Astrocyte (in vitro differentiated cells and primary cell): ENCODE measurements at regions not wholly inside any gene's neighbourhood (a gene's known extent, or its start where the extent isn't known, plus 50 kb on each side); places are given as distances from the start of the nearest gene placed in this dataset.

Experiments used
- DNase-seq: peaks from one replicate; pipeline ENCODE4 v3.0.0-alpha.2; 2010; ENCODE audit warnings: low read depth
- FAIRE-seq: peaks from 2 replicates; lab custom pipeline; 2011; peaks lifted over from hg19 to GRCh38; lab: Jason Lieb, UNC
- H2AFZ ChIP-seq: 2 replicates; pipeline ENCODE4 v1.6.0; 2012; ENCODE audit warnings: low read depth, low read length, inconsistent platforms
- H3K27ac ChIP-seq: 2 replicates; pipeline ENCODE4 v1.5.1; 2011; ENCODE audit warnings: low read depth, low read length, inconsistent platforms
- H3K27me3 ChIP-seq: 2 replicates; pipeline ENCODE4 v1.6.0; 2011; ENCODE audit warnings: low read length, inconsistent platforms; ENCODE audit not compliant: insufficient read depth
- H3K36me3 ChIP-seq: 2 replicates; pipeline ENCODE4 v1.5.1; 2011; ENCODE audit warnings: low read length, inconsistent platforms; ENCODE audit not compliant: insufficient read depth
- H3K4me1 ChIP-seq: 2 replicates; pipeline ENCODE4 v1.5.1; 2011; ENCODE audit warnings: low read length, inconsistent platforms; ENCODE audit not compliant: insufficient read depth
- H3K4me2 ChIP-seq: 2 replicates; pipeline ENCODE4 v1.6.0; 2012; ENCODE audit warnings: low read length, inconsistent platforms
- H3K4me3 ChIP-seq: 2 replicates; pipeline ENCODE4 v1.5.1; 2011; ENCODE audit warnings: low read depth, mild to moderate bottlenecking, low read length, inconsistent platforms; ENCODE audit not compliant: insufficient read depth
- H3K79me2 ChIP-seq: 2 replicates; pipeline ENCODE4 v1.6.0; 2012; ENCODE audit warnings: mild to moderate bottlenecking, low read length, inconsistent platforms; ENCODE audit not compliant: insufficient read depth
- H3K9ac ChIP-seq: 2 replicates; pipeline ENCODE4 v1.6.0; 2012; ENCODE audit warnings: mild to moderate bottlenecking, low read length, inconsistent platforms
- H3K9me3 ChIP-seq: 2 replicates; pipeline ENCODE4 v1.5.1; 2012; ENCODE audit warnings: low read depth, mild to moderate bottlenecking, low read length, inconsistent platforms; ENCODE audit not compliant: insufficient read depth
- H4K20me1 ChIP-seq: 2 replicates; pipeline ENCODE4 v1.6.0; 2012; ENCODE audit warnings: low read length, inconsistent platforms; ENCODE audit not compliant: insufficient read depth
- H3K27ac Mint-ChIP-seq: one replicate; pipeline ENCODE4 v1.8.0; 2021; ENCODE audit warnings: mild to moderate bottlenecking, mixed read lengths; ENCODE audit not compliant: unreplicated experiment
- H3K27me3 Mint-ChIP-seq: one replicate; pipeline ENCODE4 v1.8.0; 2021; ENCODE audit warnings: low read depth, mixed read lengths; ENCODE audit not compliant: unreplicated experiment
- H3K36me3 Mint-ChIP-seq: one replicate; pipeline ENCODE4 v1.8.0; 2021; ENCODE audit warnings: low read depth, mixed read lengths; ENCODE audit not compliant: unreplicated experiment
- H3K4me1 Mint-ChIP-seq: one replicate; pipeline ENCODE4 v1.8.0; 2021; ENCODE audit warnings: low read depth, mixed read lengths; ENCODE audit not compliant: unreplicated experiment
- H3K4me3 Mint-ChIP-seq: one replicate; pipeline ENCODE4 v1.8.0; 2021; ENCODE audit warnings: mild to moderate bottlenecking, moderate library complexity, mixed read lengths; ENCODE audit not compliant: unreplicated experiment
- H3K9me3 Mint-ChIP-seq: one replicate; pipeline ENCODE4 v1.8.0; 2021; ENCODE audit warnings: mild to moderate bottlenecking, mixed read lengths; ENCODE audit not compliant: unreplicated experiment
- EZH2 ChIP-seq: IDR thresholded peaks from 2 replicates; pipeline ENCODE4 v1.6.1; 2012; ENCODE audit warnings: mild to moderate bottlenecking, low read length, inconsistent platforms; ENCODE audit not compliant: insufficient read depth
- TF ChIP-seq, protein P1 (sequence below): IDR thresholded peaks from 2 replicates; pipeline ENCODE4 v1.5.1; 2011; ENCODE audit warnings: low read depth, mild to moderate bottlenecking, inconsistent platforms, low read length, moderate library complexity; ENCODE audit not compliant: insufficient read depth

DNA sequence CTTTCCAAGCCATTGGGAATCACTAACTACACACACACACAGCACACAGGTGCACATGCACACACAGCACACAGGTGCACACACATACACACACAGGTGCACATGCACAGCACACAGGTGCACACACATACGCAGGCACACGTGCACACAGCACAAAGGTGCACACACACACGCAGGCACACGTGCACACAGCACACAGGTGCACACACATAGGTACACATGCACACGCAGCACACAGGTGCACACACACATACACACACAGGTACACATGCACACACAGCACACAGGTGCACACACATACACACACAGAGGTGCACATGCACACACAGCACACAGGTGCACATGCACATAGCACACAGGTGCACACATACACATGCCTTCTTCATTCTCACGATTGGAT, 80.9 kb downstream of the HMX1 start:
- FAIRE-seq (no peak), DNase-seq (no peak)
- Histone ChIP-seq H3K4me3 (no peak overlapping the region), H3K4me2 (no peak overlapping the region), H4K20me1 (no peaks in the 10 kb centered on the region), H3K9me3 (no peaks in the 10 kb centered on the region), H3K27me3 (no peaks in the 10 kb centered on the region), H3K4me1 (no peaks in the 10 kb centered on the region), H3K9ac (no peak overlapping the region), H3K79me2 (no peaks in the 10 kb centered on the region), H2AFZ (no peak overlapping the region), H3K27ac (no peak overlapping the region), H3K36me3 (no peaks in the 10 kb centered on the region)
- no peaks in the 10 kb centered on the region for H3K4me1 Mint-ChIP-seq
- no peak for TF ChIP-seq EZH2
- TF ChIP-seq, protein P1, sequence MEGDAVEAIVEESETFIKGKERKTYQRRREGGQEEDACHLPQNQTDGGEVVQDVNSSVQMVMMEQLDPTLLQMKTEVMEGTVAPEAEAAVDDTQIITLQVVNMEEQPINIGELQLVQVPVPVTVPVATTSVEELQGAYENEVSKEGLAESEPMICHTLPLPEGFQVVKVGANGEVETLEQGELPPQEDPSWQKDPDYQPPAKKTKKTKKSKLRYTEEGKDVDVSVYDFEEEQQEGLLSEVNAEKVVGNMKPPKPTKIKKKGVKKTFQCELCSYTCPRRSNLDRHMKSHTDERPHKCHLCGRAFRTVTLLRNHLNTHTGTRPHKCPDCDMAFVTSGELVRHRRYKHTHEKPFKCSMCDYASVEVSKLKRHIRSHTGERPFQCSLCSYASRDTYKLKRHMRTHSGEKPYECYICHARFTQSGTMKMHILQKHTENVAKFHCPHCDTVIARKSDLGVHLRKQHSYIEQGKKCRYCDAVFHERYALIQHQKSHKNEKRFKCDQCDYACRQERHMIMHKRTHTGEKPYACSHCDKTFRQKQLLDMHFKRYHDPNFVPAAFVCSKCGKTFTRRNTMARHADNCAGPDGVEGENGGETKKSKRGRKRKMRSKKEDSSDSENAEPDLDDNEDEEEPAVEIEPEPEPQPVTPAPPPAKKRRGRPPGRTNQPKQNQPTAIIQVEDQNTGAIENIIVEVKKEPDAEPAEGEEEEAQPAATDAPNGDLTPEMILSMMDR, result no peak
- H3K27me3 Mint-ChIP-seq, result peaks cover 46% of the 10 kb centered on the region
- H3K27ac Mint-ChIP-seq, result no peak overlapping the region
- H3K4me3 Mint-ChIP-seq, result no peak overlapping the region
- H3K36me3 Mint-ChIP-seq, result no peaks in the 10 kb centered on the region
- H3K9me3 Mint-ChIP-seq, result no peaks in the 10 kb centered on the region

DNA sequence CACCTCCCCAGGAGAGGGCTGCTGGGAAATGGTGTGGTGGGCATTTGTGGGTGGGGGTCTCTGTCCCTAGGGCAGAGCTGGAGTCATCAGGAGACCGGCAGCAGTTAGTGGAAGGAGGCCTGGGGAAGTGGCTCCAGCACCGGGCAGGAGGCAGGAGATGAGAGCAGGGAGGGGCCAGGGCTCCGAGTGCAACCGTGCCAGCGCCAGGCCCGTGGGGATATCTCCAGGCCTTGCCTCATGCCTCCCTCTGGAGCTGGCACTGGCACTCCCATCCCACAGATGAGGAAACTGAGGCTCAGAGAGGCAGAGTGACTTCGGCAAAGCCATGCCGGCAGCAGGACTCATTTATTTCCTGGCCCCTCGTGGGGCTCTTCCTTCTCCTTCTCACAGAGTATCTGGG, 83.5 kb downstream of the HMX1 start:
- H2AFZ ChIP-seq, result no peak overlapping the region
- Mint-ChIP-seq H3K27me3 (peaks cover 45% of the 10 kb centered on the region), H3K4me3 (no peak overlapping the region), H3K36me3 (no peaks in the 10 kb centered on the region), H3K27ac (no peak overlapping the region), H3K4me1 (no peaks in the 10 kb centered on the region), H3K9me3 (no peaks in the 10 kb centered on the region)
- no peak for DNase-seq
- H3K4me1 ChIP-seq, result no peaks in the 10 kb centered on the region
- H4K20me1 ChIP-seq, result no peaks in the 10 kb centered on the region
- TF ChIP-seq EZH2, result no peak
- TF ChIP-seq, protein P1, result no peak
- no peaks in the 10 kb centered on the region for H3K27me3 ChIP-seq
- H3K36me3 ChIP-seq, result no peaks in the 10 kb centered on the region
- no peak overlapping the region for H3K4me3 ChIP-seq
- H3K9ac ChIP-seq, result no peak overlapping the region
- H3K9me3 ChIP-seq, result no peaks in the 10 kb centered on the region
- FAIRE-seq, result no peak
- no peaks in the 10 kb centered on the region for H3K79me2 ChIP-seq
- no peak overlapping the region for H3K4me2 ChIP-seq
- H3K27ac ChIP-seq, result no peak overlapping the region

DNA sequence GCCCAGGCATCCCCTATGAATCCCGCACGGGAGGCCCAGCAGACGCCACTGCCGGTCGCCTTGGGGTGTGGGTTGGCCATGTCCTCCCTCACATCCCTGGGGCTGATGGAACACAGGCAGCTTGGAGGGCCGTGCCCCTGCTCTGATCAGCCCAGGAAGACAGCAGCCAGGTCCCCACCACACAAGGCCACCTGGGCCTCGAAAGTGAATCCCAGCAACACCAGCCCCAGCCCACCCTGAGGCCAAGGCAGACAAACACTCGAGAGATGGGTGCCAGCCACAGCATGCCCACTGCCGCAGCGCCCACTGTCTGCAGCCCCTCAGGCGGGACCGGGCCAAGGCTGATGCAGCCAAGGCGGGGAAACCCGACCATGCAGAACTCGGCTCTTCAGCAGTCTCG, 85.5 kb downstream of the HMX1 start:
- H3K27me3 Mint-ChIP-seq, result peaks cover 51% of the 10 kb centered on the region
- Histone ChIP-seq H3K4me2 (no peak overlapping the region), H4K20me1 (no peaks in the 10 kb centered on the region), H3K4me1 (no peaks in the 10 kb centered on the region), H3K27me3 (no peaks in the 10 kb centered on the region), H3K79me2 (no peaks in the 10 kb centered on the region), H3K27ac (no peak overlapping the region), H3K36me3 (no peaks in the 10 kb centered on the region), H3K4me3 (no peak overlapping the region), H2AFZ (no peak overlapping the region), H3K9ac (no peak overlapping the region), H3K9me3 (no peaks in the 10 kb centered on the region)
- DNase-seq (no peak), FAIRE-seq (no peak)
- no peak overlapping the region for H3K27ac Mint-ChIP-seq
- no peaks in the 10 kb centered on the region for H3K36me3 Mint-ChIP-seq
- no peaks in the 10 kb centered on the region for H3K9me3 Mint-ChIP-seq
- TF ChIP-seq, protein P1, result no peak
- TF ChIP-seq EZH2, result no peak
- H3K4me3 Mint-ChIP-seq, result no peak overlapping the region
- no peaks in the 10 kb centered on the region for H3K4me1 Mint-ChIP-seq
